ENCODE measurements at regions not wholly inside any gene's neighbourhood (a gene's known extent, or its start where the extent isn't known, plus 50 kb on each side); places are given as distances from the start of the nearest gene placed in this dataset.

GRCh38 chr18:30634249-30634648 lies 408.3 kb downstream of the DSC3 start:
- FAIRE-seq, result no peak
- no peaks in the 10 kb centered on the region for H3K9me1 ChIP-seq (ENCODE audit: control insufficient read depth, extremely low read depth, insufficient read depth, low read length)
- H4K20me1 ChIP-seq (ENCODE audit: control insufficient read depth, extremely low read depth, insufficient read depth, low read length), result no peaks in the 10 kb centered on the region
- no peak for DNase-seq (ENCODE audit: low read depth, low spot score)
- dilution Hi-C loops (cut with MboI; ENCODE audit: extremely low pct_ligation_motif_present, low sequenced_read_pairs), result no loop called here
- no peaks in the 10 kb centered on the region for H3K36me3 ChIP-seq (ENCODE audit: control insufficient read depth in 2 of 2, extremely low read depth in 1 of 2, insufficient read depth in 2 of 2, low read length in 2 of 2)
- no peaks in the 10 kb centered on the region for H3K27me3 ChIP-seq (ENCODE audit: control insufficient read depth, extremely low read depth, insufficient read depth, low read length)
- H3K4me1 ChIP-seq (ENCODE audit: control insufficient read depth, extremely low read depth, insufficient read depth, low read length), result no peaks in the 10 kb centered on the region
- H3K79me2 ChIP-seq (ENCODE audit: control insufficient read depth, insufficient read depth, low read length), result no peaks in the 10 kb centered on the region
- H3K4me2 ChIP-seq (ENCODE audit: control insufficient read depth, extremely low read depth, insufficient read depth, low read depth, low read length), result no peak overlapping the region
- H3K9me3 ChIP-seq (ENCODE audit: control insufficient read depth, low read depth, low read length), result no peaks in the 10 kb centered on the region
- no peak overlapping the region for H2AFZ ChIP-seq (ENCODE audit: control insufficient read depth, low read length)
- no peak overlapping the region for H3K9ac ChIP-seq (ENCODE audit: control insufficient read depth, extremely low read depth, insufficient read depth, low read length)
- H3K27ac ChIP-seq (ENCODE audit: control insufficient read depth, insufficient read depth, low read length), result no peak overlapping the region
- TF ChIP-seq EZH2 (IDR thresholded peaks at IDR 0.05; ENCODE audit: low read length) (no peak), CTCF (optimal IDR thresholded peaks at IDR 0.05 in 1 of 3, IDR thresholded peaks at IDR 0.05 in 1 of 3, conservative IDR thresholded peaks at IDR 0.05 in 1 of 3; ENCODE audit: extremely low read depth in 1 of 3, insufficient read depth in 2 of 3, low read length in 3 of 3) (no peak)
- no peak overlapping the region for H3K4me3 ChIP-seq (ENCODE audit: control insufficient read depth in 2 of 3, extremely low read depth in 1 of 3, insufficient read depth in 2 of 3, low read depth in 1 of 3, low read length in 3 of 3)

- FAIRE-seq (no peak), DNase-seq (ENCODE audit: low read depth, low spot score) (no peak)
- no peaks in the 10 kb centered on the region for H4K20me1 ChIP-seq (ENCODE audit: control insufficient read depth, extremely low read depth, insufficient read depth, low read length)
- H2AFZ ChIP-seq (ENCODE audit: control insufficient read depth, low read length), result no peak overlapping the region
- no peak overlapping the region for H3K4me3 ChIP-seq (ENCODE audit: control insufficient read depth in 2 of 3, extremely low read depth in 1 of 3, insufficient read depth in 2 of 3, low read depth in 1 of 3, low read length in 3 of 3)
- H3K36me3 ChIP-seq (ENCODE audit: control insufficient read depth in 2 of 2, extremely low read depth in 1 of 2, insufficient read depth in 2 of 2, low read length in 2 of 2), result no peaks in the 10 kb centered on the region
- dilution Hi-C loops (cut with MboI; ENCODE audit: extremely low pct_ligation_motif_present, low sequenced_read_pairs), result no loop called here
- no peak overlapping the region for H3K27ac ChIP-seq (ENCODE audit: control insufficient read depth, insufficient read depth, low read length)
- H3K27me3 ChIP-seq (ENCODE audit: control insufficient read depth, extremely low read depth, insufficient read depth, low read length), result no peaks in the 10 kb centered on the region
- H3K4me1 ChIP-seq (ENCODE audit: control insufficient read depth, extremely low read depth, insufficient read depth, low read length), result no peaks in the 10 kb centered on the region
- no peaks in the 10 kb centered on the region for H3K79me2 ChIP-seq (ENCODE audit: control insufficient read depth, insufficient read depth, low read length)
- no peaks in the 10 kb centered on the region for H3K9me1 ChIP-seq (ENCODE audit: control insufficient read depth, extremely low read depth, insufficient read depth, low read length)
- no peaks in the 10 kb centered on the region for H3K9me3 ChIP-seq (ENCODE audit: control insufficient read depth, low read depth, low read length)
- TF ChIP-seq EZH2 (IDR thresholded peaks at IDR 0.05; ENCODE audit: low read length) (no peak), CTCF (optimal IDR thresholded peaks at IDR 0.05 in 1 of 3, IDR thresholded peaks at IDR 0.05 in 1 of 3, conservative IDR thresholded peaks at IDR 0.05 in 1 of 3; ENCODE audit: extremely low read depth in 1 of 3, insufficient read depth in 2 of 3, low read length in 3 of 3) (no peak)
- H3K9ac ChIP-seq (ENCODE audit: control insufficient read depth, extremely low read depth, insufficient read depth, low read length), result no peak overlapping the region
- no peak overlapping the region for H3K4me2 ChIP-seq (ENCODE audit: control insufficient read depth, extremely low read depth, insufficient read depth, low read depth, low read length)
Observed at GRCh38 chr18:30632071-30632698, 410.4 kb downstream of the DSC3 start.

Measured in keratinocyte (primary cell).